ENCODE measurements at regions not wholly inside any gene's neighbourhood (a gene's known extent, or its start where the extent isn't known, plus 50 kb on each side); places are given as distances from the start of the nearest gene placed in this dataset.

GRCh38 chrY:8673896-8674295, 663.4 kb upstream of the TSPY4 start:
- no peak for TF ChIP-seq CTCF (IDR thresholded peaks at IDR 0.05)

- TF ChIP-seq CTCF (IDR thresholded peaks at IDR 0.05): no peak
Measured at GRCh38 chrY:8677336-8677935, 659.8 kb upstream of the TSPY4 start.

GRCh38 chrY:8687154-8687553, 650.1 kb upstream of the TSPY4 start:
- TF ChIP-seq CTCF (IDR thresholded peaks at IDR 0.05): no peak

- TF ChIP-seq CTCF (IDR thresholded peaks at IDR 0.05): no peak
Measured at GRCh38 chrY:8690901-8691685, 646.2 kb upstream of the TSPY4 start.

- TF ChIP-seq CTCF (IDR thresholded peaks at IDR 0.05): no peak
Measured at GRCh38 chrY:8698571-8698970, 638.7 kb upstream of the TSPY4 start.

GRCh38 chrY:8705636-8706300, 631.5 kb upstream of the TSPY4 start:
- no peak for TF ChIP-seq CTCF (IDR thresholded peaks at IDR 0.05)

- no peak for TF ChIP-seq CTCF (IDR thresholded peaks at IDR 0.05)
Measured at GRCh38 chrY:8712296-8712695, 625.0 kb upstream of the TSPY4 start.

Data from LNCAP (cell line).